ENCODE measurements at regions not wholly inside any gene's neighbourhood (a gene's known extent, or its start where the extent isn't known, plus 50 kb on each side); places are given as distances from the start of the nearest gene placed in this dataset.

DNA sequence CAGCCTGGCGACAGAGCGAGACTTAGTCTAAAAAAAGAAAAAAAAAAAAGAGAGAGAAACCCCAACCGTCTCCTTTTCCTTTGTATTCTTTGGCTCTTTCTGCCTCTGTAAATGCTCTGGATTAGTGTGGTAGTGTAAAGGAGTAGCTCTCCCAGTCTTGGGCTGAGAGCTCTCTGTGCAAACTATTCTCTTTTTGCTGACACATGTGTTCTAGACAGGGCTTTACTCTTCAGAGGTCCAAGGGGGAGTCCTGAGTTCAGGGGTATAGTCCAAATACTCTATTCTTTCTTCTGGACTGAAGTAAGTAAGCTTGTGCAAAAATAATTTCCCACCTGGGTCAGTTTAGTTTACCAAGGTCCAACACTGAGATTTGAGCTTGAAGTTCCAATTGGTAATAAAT is 183.8 kb upstream of the KCNK2 start:
- Histone ChIP-seq H3K27me3 (no peaks in the 10 kb centered on the region), H3K36me3 (no peaks in the 10 kb centered on the region), H3K4me3 (no peak overlapping the region), H3K4me1 (no peaks in the 10 kb centered on the region), H3K27ac (no peak overlapping the region), H3K9me3 (no peaks in the 10 kb centered on the region)
- DNase-seq: no peak
- WGBS, 4 donors: 69 to 83% (median 78%) methylated on average over 3 of the region's 3 CpGs
- no peak for TF ChIP-seq POLR2A (IDR thresholded peaks at IDR 0.05)
- TF ChIP-seq, protein P1, sequence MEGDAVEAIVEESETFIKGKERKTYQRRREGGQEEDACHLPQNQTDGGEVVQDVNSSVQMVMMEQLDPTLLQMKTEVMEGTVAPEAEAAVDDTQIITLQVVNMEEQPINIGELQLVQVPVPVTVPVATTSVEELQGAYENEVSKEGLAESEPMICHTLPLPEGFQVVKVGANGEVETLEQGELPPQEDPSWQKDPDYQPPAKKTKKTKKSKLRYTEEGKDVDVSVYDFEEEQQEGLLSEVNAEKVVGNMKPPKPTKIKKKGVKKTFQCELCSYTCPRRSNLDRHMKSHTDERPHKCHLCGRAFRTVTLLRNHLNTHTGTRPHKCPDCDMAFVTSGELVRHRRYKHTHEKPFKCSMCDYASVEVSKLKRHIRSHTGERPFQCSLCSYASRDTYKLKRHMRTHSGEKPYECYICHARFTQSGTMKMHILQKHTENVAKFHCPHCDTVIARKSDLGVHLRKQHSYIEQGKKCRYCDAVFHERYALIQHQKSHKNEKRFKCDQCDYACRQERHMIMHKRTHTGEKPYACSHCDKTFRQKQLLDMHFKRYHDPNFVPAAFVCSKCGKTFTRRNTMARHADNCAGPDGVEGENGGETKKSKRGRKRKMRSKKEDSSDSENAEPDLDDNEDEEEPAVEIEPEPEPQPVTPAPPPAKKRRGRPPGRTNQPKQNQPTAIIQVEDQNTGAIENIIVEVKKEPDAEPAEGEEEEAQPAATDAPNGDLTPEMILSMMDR (IDR thresholded peaks at IDR 0.05): no peak
- no peak for ATAC-seq
- intact Hi-C loops (cut with DNase I): no loop called here

DNA sequence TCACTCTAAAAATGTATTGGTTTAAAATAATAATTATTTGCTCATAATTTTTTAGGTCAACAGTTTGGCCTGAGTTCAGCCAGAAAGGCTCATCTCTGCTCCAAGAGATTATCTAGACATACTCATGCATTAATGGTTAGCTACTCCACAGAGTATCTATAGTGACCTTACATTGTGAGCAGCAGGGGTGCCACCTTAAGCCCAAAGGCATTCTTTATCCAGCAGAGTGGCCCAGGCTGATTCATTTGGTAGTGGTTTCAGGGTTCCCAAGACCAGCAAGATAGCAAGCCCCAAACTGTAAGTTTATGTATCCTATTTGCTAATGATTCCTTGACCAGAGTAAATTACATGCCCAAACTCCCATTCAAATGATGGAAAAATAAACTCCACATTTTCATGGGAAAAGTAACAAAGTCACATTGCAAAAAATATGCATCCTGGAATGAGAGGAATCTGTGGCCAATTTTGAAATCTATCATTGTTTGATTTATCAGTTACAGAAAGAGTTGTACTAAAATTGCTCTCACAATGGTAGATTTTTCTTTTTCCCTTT is 182.6 kb upstream of the KCNK2 start:
- Histone ChIP-seq H3K4me3 (no peak overlapping the region), H3K27ac (no peak overlapping the region), H3K36me3 (no peaks in the 10 kb centered on the region), H3K4me1 (no peaks in the 10 kb centered on the region), H3K9me3 (no peaks in the 10 kb centered on the region), H3K27me3 (no peaks in the 10 kb centered on the region)
- DNase-seq (no peak), ATAC-seq (no peak)
- intact Hi-C loops (cut with DNase I): no loop called here
- TF ChIP-seq POLR2A (IDR thresholded peaks at IDR 0.05): no peak
- TF ChIP-seq, protein P1 (IDR thresholded peaks at IDR 0.05): no peak

DNA sequence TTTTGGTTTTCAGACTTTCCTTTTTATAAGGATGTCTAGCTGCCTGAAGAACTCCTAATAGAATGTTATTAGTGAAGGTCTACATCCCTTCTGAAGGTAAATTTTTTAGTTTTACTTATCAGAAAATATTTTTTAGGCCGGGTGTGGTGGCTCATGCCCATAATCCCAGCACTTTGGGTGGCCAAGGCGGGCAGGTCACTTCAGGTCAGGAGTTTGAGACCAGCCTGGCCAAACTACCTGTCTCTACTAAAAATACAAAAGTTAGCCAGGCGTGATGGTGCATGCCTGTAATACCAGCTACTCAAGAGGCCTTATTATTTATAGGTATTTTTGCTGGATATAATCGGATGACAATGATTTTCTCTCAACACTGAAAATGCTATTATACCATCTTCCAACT is 181.9 kb upstream of the KCNK2 start:
- no peaks in the 10 kb centered on the region for H3K9me3 ChIP-seq
- H3K27me3 ChIP-seq: no peaks in the 10 kb centered on the region
- no peaks in the 10 kb centered on the region for H3K4me1 ChIP-seq
- H3K4me3 ChIP-seq: no peak overlapping the region
- no peak overlapping the region for H3K27ac ChIP-seq
- WGBS, 4 donors: 78 to 82% (median 79%) methylated on average over 4 of the region's 4 CpGs
- ATAC-seq (no peak), DNase-seq (no peak)
- TF ChIP-seq POLR2A (IDR thresholded peaks at IDR 0.05): no peak
- TF ChIP-seq, protein P1 (IDR thresholded peaks at IDR 0.05): no peak
- intact Hi-C loops (cut with DNase I): no loop called here
- H3K36me3 ChIP-seq: no peaks in the 10 kb centered on the region

DNA sequence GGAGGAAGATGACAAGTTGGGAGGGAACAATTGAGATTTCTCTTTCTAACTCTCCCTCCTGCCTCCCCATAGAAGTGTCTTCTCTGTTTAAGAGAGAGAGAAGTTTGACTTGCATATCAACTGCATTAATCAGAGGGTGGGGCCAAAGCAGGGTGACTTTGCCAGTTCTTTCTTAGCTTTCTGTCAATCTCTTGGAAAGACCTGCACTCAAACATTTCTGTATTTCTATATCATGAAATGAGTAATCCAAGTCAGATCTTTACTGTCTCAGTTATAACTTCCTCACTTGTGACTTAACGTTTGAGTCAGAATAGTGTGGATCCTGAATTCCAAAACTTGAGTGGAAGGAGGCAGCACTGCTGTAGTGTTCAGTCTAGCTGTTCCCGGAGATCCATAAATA is 180.8 kb upstream of the KCNK2 start:
- DNase-seq: no peak
- H3K4me1 ChIP-seq: no peaks in the 10 kb centered on the region
- H3K9me3 ChIP-seq: no peaks in the 10 kb centered on the region
- H3K27ac ChIP-seq: no peak overlapping the region
- WGBS, 4 donors: 70 to 79% (median 76%) methylated on average over 2 of the region's 2 CpGs
- no peaks in the 10 kb centered on the region for H3K36me3 ChIP-seq
- H3K4me3 ChIP-seq: no peak overlapping the region
- TF ChIP-seq, protein P1 (IDR thresholded peaks at IDR 0.05): no peak
- TF ChIP-seq POLR2A (IDR thresholded peaks at IDR 0.05): no peak
- no peaks in the 10 kb centered on the region for H3K27me3 ChIP-seq
- ATAC-seq: no peak
- intact Hi-C loops (cut with DNase I): no loop called here

All from heart left ventricle (tissue), 16 donors.